ENCODE measurements at regions not wholly inside any gene's neighbourhood (a gene's known extent, or its start where the extent isn't known, plus 50 kb on each side); places are given as distances from the start of the nearest gene placed in this dataset.

- TF ChIP-seq YY1 (IDR thresholded peaks at IDR 0.05; ENCODE audit: insufficient read depth, insufficient read length) = no peak
- TF ChIP-seq ZNF274 (IDR thresholded peaks at IDR 0.05; ENCODE audit: low read depth, low read length) = no peak
- TF ChIP-seq SUZ12 (IDR thresholded peaks at IDR 0.05; ENCODE audit: extremely low read depth, insufficient read depth, insufficient read length) = no peak
These were observed 95.5 kb upstream of the SERP2 start for GRCh38 chr13:44278166-44278565.
